ENCODE measurements at regions not wholly inside any gene's neighbourhood (a gene's known extent, or its start where the extent isn't known, plus 50 kb on each side); places are given as distances from the start of the nearest gene placed in this dataset.
A peak's percentile ranks its signal among the peaks of the same experiment; 100 is the strongest.

DNA sequence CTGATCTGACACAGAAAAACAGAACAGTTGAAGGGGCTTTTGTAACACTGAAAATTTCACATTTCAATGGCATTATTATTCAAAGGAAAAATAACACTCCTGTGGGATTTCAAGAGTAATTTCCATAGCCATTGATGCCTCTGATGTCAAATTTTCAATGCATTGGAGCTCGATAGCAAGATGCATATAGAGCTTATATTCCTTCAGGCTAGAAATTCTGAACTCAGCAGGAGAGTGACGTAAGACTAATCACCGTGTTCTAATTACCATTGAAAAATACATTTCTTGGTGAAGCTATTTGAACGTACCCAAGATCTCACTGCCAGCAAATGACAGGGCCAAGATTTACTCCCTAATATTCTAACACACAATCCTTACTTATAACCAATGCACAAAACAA lies 854.1 kb upstream of the TMEM132C start:
- H3K36me3 Mint-ChIP-seq (ENCODE audit: insufficient read depth, unreplicated experiment) = no peaks in the 10 kb centered on the region
- no peaks in the 10 kb centered on the region for H3K27me3 Mint-ChIP-seq (ENCODE audit: insufficient read depth, unreplicated experiment)
- no peak overlapping the region for H3K27ac Mint-ChIP-seq (ENCODE audit: low read depth, unreplicated experiment)
- intact Hi-C loops (cut with micrococcal nuclease) = no loop called here
- BruUV-seq (replicated peaks) = no TSS peak
- TF ChIP-seq, protein P1, sequence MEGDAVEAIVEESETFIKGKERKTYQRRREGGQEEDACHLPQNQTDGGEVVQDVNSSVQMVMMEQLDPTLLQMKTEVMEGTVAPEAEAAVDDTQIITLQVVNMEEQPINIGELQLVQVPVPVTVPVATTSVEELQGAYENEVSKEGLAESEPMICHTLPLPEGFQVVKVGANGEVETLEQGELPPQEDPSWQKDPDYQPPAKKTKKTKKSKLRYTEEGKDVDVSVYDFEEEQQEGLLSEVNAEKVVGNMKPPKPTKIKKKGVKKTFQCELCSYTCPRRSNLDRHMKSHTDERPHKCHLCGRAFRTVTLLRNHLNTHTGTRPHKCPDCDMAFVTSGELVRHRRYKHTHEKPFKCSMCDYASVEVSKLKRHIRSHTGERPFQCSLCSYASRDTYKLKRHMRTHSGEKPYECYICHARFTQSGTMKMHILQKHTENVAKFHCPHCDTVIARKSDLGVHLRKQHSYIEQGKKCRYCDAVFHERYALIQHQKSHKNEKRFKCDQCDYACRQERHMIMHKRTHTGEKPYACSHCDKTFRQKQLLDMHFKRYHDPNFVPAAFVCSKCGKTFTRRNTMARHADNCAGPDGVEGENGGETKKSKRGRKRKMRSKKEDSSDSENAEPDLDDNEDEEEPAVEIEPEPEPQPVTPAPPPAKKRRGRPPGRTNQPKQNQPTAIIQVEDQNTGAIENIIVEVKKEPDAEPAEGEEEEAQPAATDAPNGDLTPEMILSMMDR (IDR thresholded peaks at IDR 0.05; ENCODE audit: unreplicated experiment) = no peak
- peaks cover 12% of the 10 kb centered on the region for H3K4me1 Mint-ChIP-seq (ENCODE audit: insufficient read depth, unreplicated experiment)
- POLR2A ChIA-PET = no interaction called here
- H3K9me3 Mint-ChIP-seq (ENCODE audit: unreplicated experiment) = no peaks in the 10 kb centered on the region
- no peak overlapping the region for H3K4me3 Mint-ChIP-seq (ENCODE audit: unreplicated experiment)
- DNase-seq (ENCODE audit: unreplicated experiment) = no peak
- CTCF ChIA-PET = no interaction called here

DNA sequence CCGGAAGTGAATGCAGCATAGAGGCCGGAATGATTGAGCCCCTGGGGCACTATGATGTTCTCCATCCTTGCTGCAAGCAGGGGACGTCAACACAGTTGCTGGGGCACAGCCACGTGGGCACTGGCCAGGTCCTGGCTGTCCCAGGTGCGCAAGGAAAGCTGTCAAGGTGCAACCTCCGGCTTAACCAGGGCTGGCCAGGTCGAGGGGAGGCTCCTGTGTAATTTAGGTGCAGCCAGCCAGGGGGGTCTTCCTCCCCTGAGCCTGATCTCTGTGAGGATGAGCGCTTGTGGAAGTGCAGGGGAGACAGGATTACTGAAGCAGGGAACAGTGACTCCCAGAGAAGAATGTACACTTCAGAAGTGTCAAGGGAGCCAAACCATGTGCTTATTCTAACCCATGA lies 852.8 kb upstream of the TMEM132C start:
- TF ChIP-seq, protein P1 (IDR thresholded peaks at IDR 0.05; ENCODE audit: unreplicated experiment) = no peak
- intact Hi-C loops (cut with micrococcal nuclease) = no loop called here
- H3K4me3 Mint-ChIP-seq (ENCODE audit: unreplicated experiment) = no peak overlapping the region
- peaks cover 12% of the 10 kb centered on the region for H3K4me1 Mint-ChIP-seq (ENCODE audit: insufficient read depth, unreplicated experiment)
- no peaks in the 10 kb centered on the region for H3K27me3 Mint-ChIP-seq (ENCODE audit: insufficient read depth, unreplicated experiment)
- ChIA-PET POLR2A (interaction anchor here (0.8 kb wide), 1 partner anchor 27 kb away, joined by 3 read pairs; no protein-coding TSS in a partner anchor), CTCF (interaction anchor here (0.6 kb wide), 1 partner anchor 77 kb away, joined by 3 read pairs; no protein-coding TSS in a partner anchor)
- no peak overlapping the region for H3K27ac Mint-ChIP-seq (ENCODE audit: low read depth, unreplicated experiment)
- no TSS peak for BruUV-seq (replicated peaks)
- no peaks in the 10 kb centered on the region for H3K36me3 Mint-ChIP-seq (ENCODE audit: insufficient read depth, unreplicated experiment)
- H3K9me3 Mint-ChIP-seq (ENCODE audit: unreplicated experiment) = peaks cover 6% of the 10 kb centered on the region
- no peak for DNase-seq (ENCODE audit: unreplicated experiment)

DNA sequence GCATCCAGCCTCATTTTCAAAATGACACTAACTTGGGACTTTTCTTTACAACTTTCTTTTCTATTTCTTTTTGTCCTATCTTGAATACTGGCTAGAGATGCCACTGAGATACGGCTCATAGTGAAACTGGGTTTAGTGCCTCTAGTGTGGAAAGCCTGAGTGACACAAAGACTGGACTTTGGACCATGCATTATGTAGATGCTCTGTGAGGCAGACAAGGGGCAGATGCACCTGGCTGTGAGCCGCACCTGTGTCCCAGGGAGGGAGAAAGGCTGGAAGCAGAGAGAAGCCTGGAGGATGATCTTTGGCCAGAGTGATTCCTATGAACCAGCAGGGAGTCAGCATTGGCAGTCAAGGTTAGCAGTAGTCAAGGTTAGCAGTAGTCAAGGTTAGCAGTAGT lies 852.3 kb upstream of the TMEM132C start:
- BruUV-seq (replicated peaks) = no TSS peak
- Mint-ChIP-seq H3K27ac (ENCODE audit: low read depth, unreplicated experiment) (no peak overlapping the region), H3K9me3 (ENCODE audit: unreplicated experiment) (peaks cover 7% of the 10 kb centered on the region), H3K36me3 (ENCODE audit: insufficient read depth, unreplicated experiment) (no peaks in the 10 kb centered on the region), H3K4me1 (ENCODE audit: insufficient read depth, unreplicated experiment) (peaks cover 12% of the 10 kb centered on the region), H3K27me3 (ENCODE audit: insufficient read depth, unreplicated experiment) (no peaks in the 10 kb centered on the region), H3K4me3 (ENCODE audit: unreplicated experiment) (no peak overlapping the region)
- CTCF ChIA-PET = interaction anchor here (0.6 kb wide), 1 partner anchor 77 kb away, joined by 3 read pairs; no protein-coding TSS in a partner anchor
- intact Hi-C loops (cut with micrococcal nuclease) = no loop called here
- TF ChIP-seq, protein P1 (IDR thresholded peaks at IDR 0.05; ENCODE audit: unreplicated experiment) = no peak
- POLR2A ChIA-PET = interaction anchor here (0.8 kb wide), 1 partner anchor 26 kb away, joined by 3 read pairs; no protein-coding TSS in a partner anchor
- no peak for DNase-seq (ENCODE audit: unreplicated experiment)

DNA sequence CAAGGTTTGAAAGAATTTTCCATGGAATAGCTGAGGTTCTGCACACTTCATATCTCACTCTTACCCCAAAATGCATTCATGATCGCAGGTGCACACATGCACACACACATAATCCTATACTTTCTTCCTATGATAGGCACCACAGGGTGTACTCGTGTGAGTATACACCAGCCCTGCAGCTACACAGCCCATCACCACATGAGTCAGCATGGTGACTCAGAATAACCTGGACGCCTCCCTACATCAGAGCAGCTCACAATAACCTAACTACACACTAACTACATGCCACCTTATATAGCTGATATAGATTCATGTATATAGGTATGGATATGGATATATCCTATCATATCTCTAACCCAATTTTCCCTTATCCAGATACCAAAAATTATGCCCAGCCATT lies 850.2 kb upstream of the TMEM132C start:
- TF ChIP-seq, protein P1 (IDR thresholded peaks at IDR 0.05; ENCODE audit: unreplicated experiment) = no peak
- H3K36me3 Mint-ChIP-seq (ENCODE audit: insufficient read depth, unreplicated experiment) = no peaks in the 10 kb centered on the region
- POLR2A ChIA-PET = no interaction called here
- CTCF ChIA-PET = no interaction called here
- no peaks in the 10 kb centered on the region for H3K27me3 Mint-ChIP-seq (ENCODE audit: insufficient read depth, unreplicated experiment)
- H3K4me1 Mint-ChIP-seq (ENCODE audit: insufficient read depth, unreplicated experiment) = peaks cover 6% of the 10 kb centered on the region
- BruUV-seq (replicated peaks) = no TSS peak
- H3K9me3 Mint-ChIP-seq (ENCODE audit: unreplicated experiment) = peaks cover 7% of the 10 kb centered on the region
- H3K27ac Mint-ChIP-seq (ENCODE audit: low read depth, unreplicated experiment) = no peak overlapping the region
- H3K4me3 Mint-ChIP-seq (ENCODE audit: unreplicated experiment) = no peak overlapping the region
- intact Hi-C loops (cut with micrococcal nuclease) = no loop called here
- peak; percentile 55 for DNase-seq (ENCODE audit: unreplicated experiment)
